CD4-positive, alpha-beta T cell treated with Interferon alpha-2 for 1 hour (primary cell): ENCODE measurements at regions not wholly inside any gene's neighbourhood (a gene's known extent, or its start where the extent isn't known, plus 50 kb on each side); places are given as distances from the start of the nearest gene placed in this dataset.

Source experiments
- DNase-seq, 2 donors: peaks; one replicate each; pipeline ENCODE4 v3.0.0-alpha.2; 2020 to 2022

- no peak for DNase-seq
These were observed 428.2 kb upstream of the IL12A start for GRCh38 chr3:159560214-159560979.

- no peak for DNase-seq
These were observed 423.3 kb upstream of the IL12A start for GRCh38 chr3:159565313-159565712.

- DNase-seq, result no peak
These were observed 405.0 kb upstream of the IL12A start for GRCh38 chr3:159583662-159584061.

GRCh38 chr3:159584421-159584820 is 404.2 kb upstream of the IL12A start:
- no peak for DNase-seq

GRCh38 chr3:159586571-159587202 is 401.9 kb upstream of the IL12A start:
- DNase-seq, result no peak

GRCh38 chr3:159593927-159594605 is 394.6 kb upstream of the IL12A start:
- DNase-seq, result no peak

- DNase-seq, result no peak
These were observed 388.3 kb upstream of the IL12A start for GRCh38 chr3:159600291-159600690.

- DNase-seq, result no peak
These were observed 384.5 kb upstream of the IL12A start for GRCh38 chr3:159604151-159604581.

GRCh38 chr3:159605101-159605500 is 383.5 kb upstream of the IL12A start:
- DNase-seq, result no peak

- no peak for DNase-seq
These were observed 382.9 kb upstream of the IL12A start for GRCh38 chr3:159605776-159606175.

GRCh38 chr3:159607856-159608255 is 380.8 kb upstream of the IL12A start:
- no peak for DNase-seq

- DNase-seq, result no peak
These were observed 380.3 kb upstream of the IL12A start for GRCh38 chr3:159608311-159608710.

- no peak for DNase-seq
These were observed 379.0 kb upstream of the IL12A start for GRCh38 chr3:159609625-159610024.

GRCh38 chr3:159616234-159616825 is 372.3 kb upstream of the IL12A start:
- DNase-seq, result no peak

- DNase-seq, result no peak
These were observed 369.2 kb upstream of the IL12A start for GRCh38 chr3:159619341-159619885.

GRCh38 chr3:159620281-159620680 is 368.4 kb upstream of the IL12A start:
- no peak for DNase-seq

- DNase-seq, result no peak
These were observed 367.8 kb upstream of the IL12A start for GRCh38 chr3:159620873-159621272.

- no peak for DNase-seq
These were observed 364.0 kb upstream of the IL12A start for GRCh38 chr3:159624616-159625015.

- DNase-seq, result no peak
These were observed 363.0 kb upstream of the IL12A start for GRCh38 chr3:159625594-159625993.

- no peak for DNase-seq
These were observed 362.0 kb upstream of the IL12A start for GRCh38 chr3:159626598-159626997.

- DNase-seq, result no peak
These were observed 361.4 kb upstream of the IL12A start for GRCh38 chr3:159627229-159627628.

- no peak for DNase-seq
These were observed 361.0 kb upstream of the IL12A start for GRCh38 chr3:159627634-159628033.
